ENCODE measurements at regions not wholly inside any gene's neighbourhood (a gene's known extent, or its start where the extent isn't known, plus 50 kb on each side); places are given as distances from the start of the nearest gene placed in this dataset.

DNA sequence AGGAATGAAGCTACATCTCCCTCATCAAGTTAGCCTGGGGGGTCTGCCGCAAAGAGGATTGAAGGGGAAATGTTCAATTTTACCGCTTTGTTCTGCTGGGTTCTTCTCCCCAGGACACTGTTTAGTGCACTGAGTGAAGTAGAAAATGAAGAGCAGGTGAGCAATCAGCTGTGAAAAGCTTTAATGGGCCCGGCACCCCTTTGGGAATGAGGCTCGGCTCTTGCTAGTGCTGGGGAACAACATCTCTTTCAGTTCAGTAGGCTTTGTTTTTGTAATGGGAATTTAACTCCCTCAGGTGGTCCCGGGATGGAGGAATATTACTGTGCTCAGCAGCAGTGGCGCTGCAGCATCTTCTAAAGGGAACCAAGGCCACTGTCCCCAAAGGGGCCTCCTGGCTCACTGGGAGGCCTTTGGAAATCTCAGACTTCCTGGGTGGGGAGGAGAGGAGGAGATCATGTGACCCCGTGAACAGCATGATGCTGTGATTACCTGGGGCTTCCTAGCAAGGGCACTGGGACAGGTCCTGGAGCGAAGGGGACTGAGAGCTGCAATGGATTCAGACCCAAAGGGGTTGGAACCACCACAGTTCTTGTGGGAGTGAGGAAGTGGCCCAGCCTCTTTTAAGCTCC lies 85.2 kb upstream of the MAX start:
- no peak for DNase-seq

DNA sequence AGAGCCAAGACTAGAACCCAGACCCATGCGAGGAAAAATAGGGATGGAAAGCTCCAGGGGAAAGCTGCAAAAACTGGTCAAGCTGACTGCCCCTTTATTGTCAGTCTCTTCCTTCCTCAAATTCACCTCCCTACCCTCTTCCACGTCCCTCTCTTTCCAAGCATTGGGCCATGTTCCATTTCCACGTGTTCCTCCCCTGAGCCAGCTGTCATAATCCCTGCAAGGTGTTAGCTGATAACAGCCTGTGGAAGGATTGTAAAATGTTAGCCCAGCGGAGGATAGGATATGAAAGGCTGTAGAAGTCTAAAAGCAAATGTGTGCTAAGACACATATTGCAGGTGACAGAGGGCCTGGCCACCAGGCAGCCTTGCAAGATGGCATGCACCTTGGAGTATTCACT lies 88.0 kb upstream of the MAX start:
- no peak for DNase-seq

DNA sequence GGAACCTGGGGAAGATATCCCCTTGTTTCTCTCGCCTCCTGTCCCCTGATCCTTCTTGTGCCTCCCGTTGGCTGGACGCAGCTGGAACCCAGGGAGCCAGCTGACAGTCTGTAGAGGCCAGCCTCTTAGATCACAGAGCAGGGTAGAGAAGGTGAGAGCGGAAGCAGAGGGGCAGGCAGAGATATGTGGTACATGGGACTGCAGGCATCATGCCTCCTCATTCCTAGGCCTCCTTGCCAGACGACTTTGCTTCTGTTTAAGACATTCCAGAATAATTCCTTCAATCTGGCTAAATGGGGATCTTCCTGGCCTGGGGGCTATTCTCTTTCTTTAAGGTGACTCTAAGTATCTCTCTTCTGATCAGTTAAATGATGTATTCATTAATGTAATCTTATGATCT lies 89.4 kb upstream of the MAX start:
- DNase-seq = no peak

DNA sequence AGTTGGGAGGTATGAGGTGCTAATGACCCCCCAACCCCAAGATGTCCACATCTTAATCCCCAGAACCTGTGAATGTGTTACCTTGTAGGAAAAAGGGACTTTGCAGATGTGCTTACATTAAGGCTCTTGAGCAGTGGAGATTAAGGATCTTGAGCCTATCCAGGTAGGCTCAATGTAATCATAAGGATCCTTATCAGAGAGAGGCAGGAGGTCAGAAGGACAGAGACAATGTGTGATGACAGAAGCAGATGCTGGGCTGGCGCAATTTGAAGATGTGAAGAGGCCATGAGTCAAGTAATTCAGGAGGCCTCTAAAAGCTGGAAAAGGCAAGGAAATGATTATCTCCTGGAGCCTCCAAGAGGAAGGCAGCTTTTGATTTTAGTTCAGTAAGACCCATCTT lies 90.4 kb upstream of the MAX start:
- DNase-seq = no peak

DNA sequence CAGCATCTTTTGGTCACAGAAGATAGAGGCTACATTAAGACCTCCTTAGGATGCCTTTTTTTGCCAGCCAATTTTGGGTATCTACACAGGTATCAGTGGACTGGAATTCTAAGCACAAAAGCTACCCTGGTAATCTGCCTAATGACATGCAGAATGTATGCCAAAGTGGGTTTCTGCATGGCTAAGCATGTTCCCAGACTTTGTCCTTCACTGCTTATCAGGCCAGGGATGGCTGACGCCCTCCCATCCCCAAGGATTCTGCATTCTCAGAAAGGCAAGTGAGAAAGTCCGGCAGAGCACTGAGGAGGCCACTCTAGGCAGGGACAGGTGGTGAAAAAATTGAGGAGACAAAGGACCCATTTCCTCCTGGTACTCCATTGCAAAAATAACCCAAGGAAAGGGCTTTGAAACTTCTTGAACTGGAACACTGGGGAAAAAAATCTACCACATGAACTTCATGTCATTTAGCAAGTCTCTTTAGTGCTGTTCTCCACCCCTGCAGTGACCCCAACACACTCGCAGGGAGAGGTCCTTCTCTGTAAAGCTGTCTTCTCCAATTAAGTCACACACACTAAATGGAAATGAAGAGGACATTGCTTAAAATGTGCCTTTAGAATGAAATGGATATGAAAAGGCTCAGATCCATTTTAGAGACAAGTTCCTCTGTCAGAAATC lies 91.7 kb upstream of the MAX start:
- DNase-seq = no peak

DNA sequence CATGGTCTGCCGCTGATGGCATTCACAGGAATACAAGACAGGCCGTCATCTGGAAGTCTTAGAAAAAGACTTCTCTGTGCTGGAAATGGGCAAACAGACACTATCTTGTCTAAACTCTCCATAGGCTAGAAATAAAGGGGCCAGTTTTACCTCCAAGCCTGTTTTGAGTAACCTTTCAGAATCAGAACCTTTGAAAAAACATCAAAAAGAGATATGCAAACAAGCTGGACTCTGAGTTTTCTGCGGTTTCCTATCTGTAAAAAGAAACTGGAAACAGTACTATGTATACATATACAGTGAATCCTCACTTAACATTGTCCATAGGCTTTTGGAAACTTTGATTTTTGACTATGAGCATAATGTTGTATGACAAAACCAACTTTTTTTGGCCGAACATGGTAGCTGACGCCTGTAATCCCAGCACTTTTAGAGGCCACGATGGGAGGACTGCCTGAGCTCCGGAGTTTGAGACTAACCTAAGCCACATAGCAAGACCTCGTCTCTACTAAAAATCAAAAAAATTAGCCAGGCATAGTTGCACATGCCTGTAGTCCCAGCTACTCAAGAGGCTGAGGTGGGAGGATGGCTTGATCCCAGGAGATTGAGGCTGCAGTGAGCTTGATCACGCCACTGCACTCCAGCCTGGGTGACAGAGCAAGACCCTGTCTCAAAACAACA lies 92.9 kb upstream of the MAX start:
- no peak for DNase-seq

DNA sequence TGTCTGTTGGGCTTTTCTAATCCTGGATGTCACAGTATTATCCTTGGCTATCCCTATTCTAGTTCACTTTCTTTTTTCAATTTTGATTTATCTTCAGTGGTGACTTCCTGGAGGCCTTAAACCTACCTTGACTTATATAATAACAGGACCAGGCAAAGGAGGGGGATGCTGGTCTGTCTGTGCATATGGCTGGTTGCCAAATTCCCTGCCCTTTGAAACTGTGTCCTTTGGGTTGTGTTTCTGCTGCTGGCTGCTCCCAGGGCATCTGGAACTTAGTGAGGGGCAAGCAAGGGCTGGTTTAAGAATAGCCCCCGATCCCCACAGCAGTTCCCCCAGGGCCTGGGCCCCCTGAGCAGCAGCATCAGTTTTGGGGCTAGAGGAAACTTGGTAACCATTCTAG lies 96.0 kb upstream of the MAX start:
- DNase-seq = no peak

DNA sequence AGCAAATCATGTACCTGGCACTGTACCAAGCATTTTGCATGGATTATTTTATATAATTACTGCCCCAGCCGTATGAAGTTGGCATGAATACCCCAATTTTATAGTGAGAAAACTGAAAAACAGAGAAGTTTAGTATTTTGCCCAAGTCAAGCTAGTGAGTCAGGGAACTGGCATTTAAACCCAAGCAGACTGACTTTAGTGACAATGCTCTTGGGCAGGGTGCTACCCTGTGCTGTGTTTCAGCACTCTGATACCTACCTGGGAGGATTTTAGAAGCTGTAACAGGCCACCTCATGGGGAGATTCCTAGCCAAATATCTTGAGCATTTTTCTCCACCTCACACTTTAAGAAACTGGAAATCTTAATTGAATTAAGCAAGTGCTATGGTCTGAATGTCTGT lies 98.1 kb upstream of the MAX start:
- no peak for DNase-seq

DNA sequence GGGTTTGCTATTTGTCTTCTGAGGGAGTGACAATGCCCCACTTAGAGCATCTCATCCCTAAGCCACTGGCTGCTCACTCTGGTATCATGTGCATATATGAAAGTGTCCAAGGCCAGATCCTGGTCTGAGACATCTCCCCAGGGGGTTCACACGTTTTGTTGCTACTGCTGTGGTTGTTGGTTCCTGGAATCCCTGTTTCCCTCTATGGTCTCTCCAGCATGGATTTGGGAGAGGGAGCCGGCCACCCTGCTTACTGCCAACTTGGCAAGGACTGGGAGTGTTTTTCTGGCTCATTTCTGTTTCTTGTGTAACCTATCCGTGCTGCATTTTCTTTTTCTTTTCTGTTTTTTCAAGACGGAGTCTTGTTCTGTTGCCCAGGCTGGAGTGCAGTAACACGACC lies 101.3 kb upstream of the MAX start:
- DNase-seq = no peak

DNA sequence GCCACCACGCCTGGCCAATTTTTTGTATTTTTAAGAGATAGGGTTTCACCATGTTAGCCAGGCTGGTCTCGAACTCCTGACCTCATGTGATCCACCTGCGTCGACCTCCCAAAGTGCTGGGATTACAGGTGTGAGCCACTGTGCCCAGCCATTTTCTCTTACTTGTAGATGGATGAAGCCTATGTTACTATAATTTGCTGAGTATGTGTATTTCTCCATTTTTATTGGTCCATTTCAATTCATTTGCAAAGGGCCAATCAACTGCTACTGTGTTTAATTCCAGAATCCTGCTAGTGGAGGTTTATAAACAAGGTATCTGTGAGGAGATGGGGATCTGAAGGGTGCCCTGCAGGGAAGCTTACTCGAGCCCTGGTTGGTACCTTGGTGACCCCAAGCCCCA lies 101.7 kb upstream of the MAX start:
- DNase-seq = no peak

DNA sequence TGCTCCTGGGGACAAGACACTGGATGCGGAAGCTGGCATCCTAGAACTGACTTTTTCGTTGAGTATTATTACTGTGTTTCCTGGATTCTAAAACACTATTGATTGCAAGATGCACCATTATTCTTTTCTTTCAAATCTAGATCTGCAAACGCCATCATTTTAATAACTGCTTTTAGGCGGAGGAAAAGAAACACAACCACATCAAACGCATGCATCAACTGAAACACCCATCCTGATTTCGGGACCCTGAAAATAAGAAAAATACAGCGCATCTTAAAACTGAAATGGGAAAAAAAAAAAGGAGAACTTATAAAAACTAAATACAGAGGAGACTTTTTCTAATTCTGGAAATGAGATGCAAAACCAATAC lies 103.7 kb upstream of the MAX start:
- DNase-seq = no peak

DNA sequence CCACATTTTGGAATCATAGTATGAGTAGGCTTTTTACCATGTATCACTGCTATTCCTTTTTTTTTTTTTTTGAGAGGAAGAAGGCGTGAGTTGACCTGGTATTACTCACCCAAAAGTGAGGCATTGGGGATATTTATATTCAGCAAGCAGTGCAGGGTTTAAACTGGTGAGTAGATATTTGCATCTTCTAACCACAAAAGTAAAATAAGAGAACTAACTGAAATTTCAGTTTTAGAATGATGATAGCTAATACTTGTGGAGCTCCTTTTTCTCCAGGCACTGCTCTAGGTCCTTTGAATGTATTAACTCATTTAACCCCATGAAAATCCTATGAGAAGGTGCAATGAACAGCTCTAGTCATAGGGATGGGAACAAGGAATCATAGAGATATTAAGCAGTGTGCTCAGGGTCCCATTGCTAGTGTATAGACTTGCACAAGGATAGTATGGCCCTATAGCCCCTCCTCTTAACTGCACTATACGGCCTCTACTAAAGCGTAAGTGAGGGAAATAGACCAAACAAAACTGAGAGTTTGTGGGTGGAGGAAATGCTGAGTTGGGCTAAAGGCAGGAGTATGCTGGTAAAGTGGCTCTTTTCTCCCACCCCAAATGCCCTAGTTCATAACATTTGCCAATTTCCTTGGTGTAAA lies 104.3 kb upstream of the MAX start:
- no peak for DNase-seq

DNA sequence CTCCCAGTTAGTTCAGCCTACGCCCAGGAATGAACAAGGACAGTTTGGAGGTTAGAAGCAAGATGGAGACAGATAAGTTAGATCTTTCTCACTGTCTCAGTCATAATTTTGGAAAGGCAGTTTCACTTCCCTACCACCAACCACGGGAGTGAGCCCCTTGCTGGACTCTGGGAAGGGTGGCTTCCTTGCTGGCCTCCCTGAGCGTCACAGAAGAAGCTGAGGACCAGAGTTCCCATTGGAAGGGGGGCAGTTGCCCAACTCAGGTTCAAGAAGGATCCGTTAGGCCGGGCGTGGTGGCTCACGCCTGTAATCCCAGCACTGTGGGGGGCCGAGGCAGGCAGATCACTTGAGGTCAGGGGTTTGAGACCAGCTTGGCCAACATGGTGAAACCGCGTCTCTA lies 106.2 kb upstream of the MAX start:
- no peak for DNase-seq

DNA sequence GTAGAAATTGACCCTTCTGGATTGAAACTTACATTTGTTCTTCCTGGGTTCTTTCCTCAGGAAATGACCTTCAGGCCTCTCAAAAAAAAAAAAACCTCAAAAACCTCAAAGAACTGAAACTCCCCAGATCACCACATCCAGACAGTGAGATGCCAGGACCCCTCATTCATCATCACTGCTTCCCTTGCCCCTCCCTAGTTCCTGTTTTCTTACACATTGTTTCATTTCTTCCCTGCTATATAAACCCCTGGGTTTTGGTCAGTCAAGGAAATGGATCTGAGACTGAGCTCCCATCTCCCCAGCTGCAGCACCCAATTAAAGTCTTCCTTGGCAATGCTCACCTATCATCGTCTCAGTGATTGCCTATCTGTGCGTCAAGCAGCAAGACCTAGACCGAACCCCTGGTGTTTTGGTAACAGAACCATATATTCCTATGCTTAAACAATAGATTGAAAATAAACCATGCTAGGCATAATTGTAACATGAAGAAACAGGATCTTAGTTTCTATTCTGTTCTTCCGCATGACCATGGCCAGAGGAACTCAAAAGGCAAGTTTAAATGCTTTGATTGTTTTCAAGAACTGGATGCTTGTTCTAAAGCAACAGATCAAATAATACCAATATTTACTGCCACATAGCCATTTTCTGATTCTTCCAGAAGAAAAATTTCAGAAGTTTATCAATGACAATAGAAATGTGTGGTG lies 108.0 kb upstream of the MAX start:
- no peak for DNase-seq

DNA sequence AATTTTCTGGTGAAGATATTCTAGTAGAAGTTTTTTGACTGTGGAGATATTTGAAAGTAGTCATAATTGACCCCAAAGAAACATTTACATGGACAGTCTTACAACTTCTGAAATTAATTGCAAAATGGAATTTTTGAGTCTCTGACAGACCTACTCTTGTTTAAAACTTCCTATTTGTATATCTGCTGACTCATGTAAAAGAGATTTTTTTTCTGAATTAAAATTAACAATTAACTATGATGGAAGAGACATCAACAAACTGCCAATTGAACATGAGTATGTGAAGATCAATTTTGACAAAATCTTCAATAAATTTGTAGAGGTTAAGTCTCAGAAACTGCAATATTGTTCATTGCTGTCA lies 108.5 kb upstream of the MAX start:
- no peak for DNase-seq

DNA sequence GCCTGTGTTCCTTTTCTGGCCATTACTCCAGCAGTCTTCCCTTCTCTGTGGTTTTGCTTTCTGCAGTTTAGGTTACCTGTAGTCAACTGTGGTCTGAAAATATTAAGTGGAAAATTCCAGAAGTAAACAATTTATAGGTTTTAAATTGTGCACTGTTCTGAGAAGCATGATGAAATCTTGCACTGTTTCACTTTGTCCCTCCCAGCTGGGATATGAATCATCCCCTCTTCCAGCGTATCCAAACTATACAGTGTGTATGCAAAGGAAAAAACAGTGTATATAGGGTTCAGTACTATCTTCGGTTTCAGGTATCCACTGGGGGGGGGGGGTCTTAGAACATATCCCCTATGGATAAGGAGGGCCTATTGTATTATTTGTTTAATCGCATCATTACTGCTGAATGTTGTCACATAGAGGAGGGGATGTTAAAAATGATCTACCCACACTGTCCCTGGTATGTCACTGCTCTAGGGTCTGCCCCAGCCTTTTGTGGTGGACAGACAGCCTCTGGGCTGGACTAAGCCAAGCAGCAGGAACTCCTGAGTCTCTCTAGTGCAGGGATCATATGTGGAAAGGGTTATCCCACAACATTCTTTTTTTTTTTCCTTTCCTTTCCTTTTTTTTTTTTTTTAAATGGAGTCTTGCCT lies 109.1 kb upstream of the MAX start:
- DNase-seq = no peak

DNA sequence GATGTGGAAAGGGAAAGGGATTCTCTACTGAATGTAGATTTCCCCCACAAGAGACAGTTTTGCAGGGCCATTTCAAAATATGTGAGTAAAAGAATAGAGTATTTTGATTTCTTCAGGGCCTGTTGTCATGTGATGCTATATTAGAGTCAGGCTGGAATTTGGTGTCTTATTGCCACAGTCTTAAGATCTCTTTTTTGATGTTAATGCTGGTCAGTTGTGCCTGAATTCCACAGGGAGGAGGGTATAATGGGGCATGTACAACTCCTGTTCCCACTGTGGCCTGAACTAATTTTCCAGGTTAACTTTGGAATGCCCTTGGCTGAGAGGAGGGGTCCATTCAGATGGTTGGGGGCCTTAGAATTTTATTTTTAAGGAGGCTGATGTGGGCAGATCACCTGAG lies 111.0 kb upstream of the MAX start:
- DNase-seq = no peak

DNA sequence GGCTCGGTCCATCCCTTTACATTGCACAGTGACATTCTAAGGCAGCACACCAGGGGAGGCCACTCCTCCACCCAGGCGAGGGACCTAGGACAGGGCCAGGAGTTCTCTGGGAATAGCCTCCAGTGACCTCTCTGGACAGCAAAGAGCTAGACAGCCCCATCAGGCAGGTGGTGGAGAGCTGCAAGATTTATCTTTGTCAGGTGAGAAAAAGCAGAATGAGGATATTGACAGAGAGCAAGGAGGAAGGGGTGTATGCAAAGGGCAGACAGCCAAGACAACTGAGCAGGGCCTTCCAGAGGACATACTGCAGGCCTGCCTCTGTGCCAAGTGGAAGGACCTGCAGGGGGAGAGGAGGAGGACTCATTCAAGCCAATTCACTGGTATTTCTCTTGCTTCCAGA lies 112.4 kb upstream of the MAX start:
- no peak for DNase-seq

DNA sequence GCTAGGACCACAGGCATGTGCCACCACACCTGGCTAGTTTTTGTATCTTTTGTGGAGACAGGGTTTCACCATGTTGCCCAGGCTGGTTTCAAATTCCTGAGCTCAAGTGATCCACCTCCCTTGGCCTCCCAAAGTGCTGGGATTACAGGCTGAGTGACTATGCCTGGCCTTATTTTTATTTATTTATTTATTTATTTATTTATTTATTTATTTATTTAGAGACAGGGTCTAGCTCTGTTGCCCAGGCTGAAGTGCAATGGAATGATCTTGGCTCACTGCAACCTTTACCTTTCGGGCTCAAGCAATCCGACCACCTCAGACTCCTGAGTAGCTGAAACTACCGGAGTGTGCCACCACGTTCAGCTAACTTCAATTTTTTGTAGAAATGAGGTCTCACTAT lies 117.0 kb upstream of the MAX start:
- DNase-seq = no peak

DNA sequence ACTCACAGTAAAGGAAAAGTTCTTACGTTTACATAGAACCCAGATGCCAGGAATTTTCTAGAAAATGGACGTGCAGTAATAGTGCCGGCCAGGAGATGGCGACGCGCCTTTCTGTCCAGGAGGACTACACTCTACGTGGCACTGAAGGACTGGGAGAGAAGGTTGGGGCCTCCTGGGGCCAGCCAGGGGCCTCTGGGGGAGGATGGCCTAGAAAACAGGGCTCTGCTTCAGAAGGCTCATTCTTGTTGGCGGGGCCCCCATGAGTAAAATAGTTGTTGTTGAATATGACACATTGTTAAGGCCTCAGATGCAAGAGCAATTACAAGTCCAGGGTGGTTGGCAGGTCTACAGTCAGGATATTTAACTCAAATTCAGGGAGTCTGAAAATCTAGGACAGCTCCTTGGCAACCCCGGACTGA lies 120.1 kb upstream of the MAX start:
- DNase-seq = no peak

DNA sequence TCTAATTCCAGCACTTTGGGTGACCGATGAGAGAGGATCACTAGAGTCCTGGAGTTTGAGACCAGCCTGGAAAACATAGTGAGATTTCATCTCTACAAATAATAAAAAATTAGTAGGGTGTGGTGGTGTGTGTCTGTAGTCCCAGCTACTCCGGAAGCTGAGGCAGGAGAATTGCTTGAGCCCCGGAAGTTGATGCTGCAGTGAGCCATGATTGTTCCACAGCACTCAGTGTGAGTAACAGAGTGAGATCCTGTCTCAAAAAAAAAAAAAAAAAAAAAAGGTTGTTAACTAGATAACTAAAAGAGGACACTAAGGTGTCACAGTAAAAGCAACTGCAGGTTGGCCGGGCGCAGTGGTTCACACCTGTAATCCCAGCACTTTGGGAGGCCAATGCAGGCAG lies 121.3 kb upstream of the MAX start:
- no peak for DNase-seq

DNA sequence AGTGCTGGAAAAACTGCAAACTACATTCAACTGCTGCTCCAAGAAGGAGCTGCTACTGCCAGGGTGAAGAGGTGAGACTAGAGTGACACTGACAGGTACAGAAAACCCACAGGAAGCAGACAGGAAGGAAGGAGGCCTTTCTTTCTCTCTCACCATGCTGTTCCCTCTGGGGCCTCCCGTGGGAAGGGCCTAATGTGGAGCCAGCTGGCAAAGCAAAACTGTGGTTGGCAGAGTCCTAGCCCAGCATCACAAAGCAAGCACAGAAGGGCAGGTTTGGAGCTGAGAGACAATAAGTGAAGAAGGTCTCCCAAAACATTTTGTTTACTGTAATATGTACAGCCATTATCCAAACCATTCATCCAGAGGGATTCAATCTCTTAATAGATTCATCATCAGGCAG lies 122.5 kb upstream of the MAX start:
- DNase-seq = no peak

Data from NCI-H2081 treated with DMSO at 0.1 percent for 48 hours (cell line).